Liver (tissue), 8 donors: ENCODE measurements at regions not wholly inside any gene's neighbourhood (a gene's known extent, or its start where the extent isn't known, plus 50 kb on each side); places are given as distances from the start of the nearest gene placed in this dataset.

Experiments used
- DNase-seq: peaks from one replicate; pipeline ENCODE4 v3.0.0-alpha.2; 2017; ENCODE audit warnings: low spot score
- H3K27ac ChIP-seq, 2 donors: one replicate each; pipeline ENCODE4 v1.7.0; 2013; ENCODE audit warnings: inconsistent platforms in 2 of 2, low read length in 2 of 2, control low read depth in 1 of 2, low read depth in 1 of 2, mild to moderate bottlenecking in 1 of 2
- H3K27me3 ChIP-seq, 4 donors: one replicate each; pipeline versions ENCODE4 v1.6.1 to v1.7.0; 2013; ENCODE audit warnings: low read length in 3 of 4, inconsistent platforms in 1 of 4, mild to moderate bottlenecking in 1 of 4, moderate library complexity in 1 of 4; ENCODE audit not compliant: control insufficient read depth in 4 of 4, insufficient read depth in 4 of 4
- H3K36me3 ChIP-seq, 4 donors: one replicate each; pipeline versions ENCODE4 v1.6.1 to v1.7.0; 2013; ENCODE audit warnings: low read length in 3 of 4, mild to moderate bottlenecking in 3 of 4, low read depth in 1 of 4, moderate library complexity in 1 of 4; ENCODE audit not compliant: control insufficient read depth in 4 of 4, insufficient read depth in 3 of 4
- H3K4me1 ChIP-seq, 4 donors: one replicate each; pipeline versions ENCODE4 v1.6.1 to v1.7.0; 2013; ENCODE audit warnings: low read length in 3 of 4, mild to moderate bottlenecking in 3 of 4, moderate library complexity in 1 of 4; ENCODE audit not compliant: control insufficient read depth in 4 of 4, insufficient read depth in 4 of 4
- H3K4me3 ChIP-seq, 3 donors: one replicate each; pipeline versions ENCODE4 v1.6.1 to v1.7.0; 2013; ENCODE audit warnings: low read length in 3 of 3, control low read depth in 1 of 3, low read depth in 1 of 3, mild to moderate bottlenecking in 1 of 3
- H3K9ac ChIP-seq, 2 donors: one replicate each; pipeline ENCODE4 v1.7.0; 2013; ENCODE audit warnings: low read length in 2 of 2, mild to moderate bottlenecking in 2 of 2, moderate library complexity in 2 of 2, control low read depth in 1 of 2, low read depth in 1 of 2
- H3K9me3 ChIP-seq, 4 donors: one replicate each; pipeline versions ENCODE4 v1.6.1 to v1.7.0; 2013; ENCODE audit warnings: low read length in 3 of 4; ENCODE audit not compliant: control insufficient read depth in 4 of 4
- ATF3 ChIP-seq: IDR thresholded peaks from 2 replicates; pipeline ENCODE4 v1.6.1; 2016; ENCODE audit warnings: antibody characterized with exemption
- CTCF ChIP-seq: fragments of 150-350 bp; IDR thresholded peaks from 2 replicates; pipeline ENCODE4 v1.5.1; 2017; ENCODE audit warnings: improper control_type of control experiment, low read depth, low read length; ENCODE audit not compliant: missing input control
- EGR1 ChIP-seq, 2 donors: IDR thresholded peaks; 2 replicates each; pipeline ENCODE4 v1.6.1; 2016 to 2018; ENCODE audit warnings: antibody characterized with exemption in 2 of 2, low read depth in 2 of 2
- FOXA1 ChIP-seq: IDR thresholded peaks from 2 replicates; pipeline ENCODE4 v1.6.1; 2016; ENCODE audit warnings: antibody characterized with exemption
- FOXA2 ChIP-seq: IDR thresholded peaks from 2 replicates; pipeline ENCODE4 v1.6.1; 2016; ENCODE audit warnings: antibody characterized with exemption
- GABPA ChIP-seq, 2 donors: IDR thresholded peaks in 1 of 2; conservative IDR thresholded peaks in 1 of 2; 2 replicates each; pipeline ENCODE4 v1.6.1; 2016; ENCODE audit warnings: antibody characterized with exemption in 2 of 2, mild to moderate bottlenecking in 1 of 2, moderate library complexity in 1 of 2
- HNF4A ChIP-seq, 2 donors: conservative IDR thresholded peaks; 2 replicates each; pipeline ENCODE4 v1.6.1; 2016; ENCODE audit warnings: antibody characterized with exemption in 2 of 2, mild to moderate bottlenecking in 2 of 2
- HNF4G ChIP-seq: IDR thresholded peaks from 2 replicates; pipeline ENCODE4 v1.6.1; 2016; ENCODE audit warnings: antibody characterized with exemption
- JUND ChIP-seq, 2 donors: IDR thresholded peaks; 2 replicates each; pipeline ENCODE4 v1.6.1; 2016; ENCODE audit warnings: antibody characterized with exemption in 2 of 2
- MAX ChIP-seq: IDR thresholded peaks from 2 replicates; pipeline ENCODE4 v1.6.1; 2016; ENCODE audit warnings: antibody characterized with exemption
- NR2F2 ChIP-seq: IDR thresholded peaks from 2 replicates; pipeline ENCODE4 v1.6.1; 2016; ENCODE audit warnings: antibody characterized with exemption
- RAD21 ChIP-seq, 2 donors: IDR thresholded peaks; 2 replicates each; pipeline ENCODE4 v1.6.1; 2016; ENCODE audit warnings: antibody characterized with exemption in 2 of 2, mild to moderate bottlenecking in 2 of 2
- REST ChIP-seq: IDR thresholded peaks from 2 replicates; pipeline ENCODE4 v1.6.1; 2016; ENCODE audit warnings: antibody characterized with exemption, mild to moderate bottlenecking
- RXRA ChIP-seq, 2 donors: IDR thresholded peaks; 2 replicates each; pipeline ENCODE4 v1.6.1; 2017 to 2018; ENCODE audit warnings: antibody characterized with exemption in 2 of 2, mild to moderate bottlenecking in 1 of 2
- SP1 ChIP-seq: IDR thresholded peaks from 2 replicates; pipeline ENCODE4 v1.6.1; 2018; ENCODE audit warnings: antibody characterized with exemption, mild to moderate bottlenecking
- TAF1 ChIP-seq: conservative IDR thresholded peaks from 2 replicates; pipeline ENCODE4 v1.6.1; 2016; ENCODE audit warnings: antibody characterized with exemption, mild to moderate bottlenecking
- YY1 ChIP-seq: IDR thresholded peaks from 2 replicates; pipeline ENCODE4 v1.6.1; 2016; ENCODE audit warnings: antibody characterized with exemption, mild to moderate bottlenecking
- ZBTB33 ChIP-seq: IDR thresholded peaks from 2 replicates; pipeline ENCODE4 v1.6.1; 2016; ENCODE audit warnings: antibody characterized with exemption
- WGBS: extraction: QIAGEN DNeasy Blood & Tissue Kit; methylation state at CpG from one replicate; pipeline ENCODE4 v1.1.7; 2013; 5-methylcytosine and 5-hydroxymethylcytosine counted together
- donor health status: healthy.
- donor health status: healthy.
- donor health status: healthy.
- donor health status: healthy.
- donor health status: healthy.

- no peaks in the 10 kb centered on the region for H3K9me3 ChIP-seq
- no peak overlapping the region for H3K4me3 ChIP-seq
- 67% methylated on average over 4 of the region's 4 CpGs for WGBS
- H3K9ac ChIP-seq: no peak overlapping the region
- no peaks in the 10 kb centered on the region for H3K36me3 ChIP-seq
- peaks cover 0 to 3% (median 0%) of the 10 kb centered on the region in 4 donors for H3K27me3 ChIP-seq
- DNase-seq: no peak
- TF ChIP-seq SP1: no peak
- TF ChIP-seq FOXA2: no peak
- TF ChIP-seq YY1: no peak
- no peak for TF ChIP-seq GABPA (IDR thresholded peaks at IDR 0.05 in 1 of 2, conservative IDR thresholded peaks at IDR 0.05 in 1 of 2)
- TF ChIP-seq ATF3: no peak
- H3K27ac ChIP-seq: no peak overlapping the region
- no peaks in the 10 kb centered on the region for H3K4me1 ChIP-seq
Measured at GRCh38 chr11:127445476-127445875, 444.9 kb upstream of the KIRREL3 start.

- peaks cover 0 to 3% (median 0%) of the 10 kb centered on the region in 4 donors for H3K27me3 ChIP-seq
- H3K27ac ChIP-seq: no peak overlapping the region
- no peaks in the 10 kb centered on the region for H3K4me1 ChIP-seq
- H3K4me3 ChIP-seq: no peak overlapping the region
- no peak for TF ChIP-seq GABPA (IDR thresholded peaks at IDR 0.05 in 1 of 2, conservative IDR thresholded peaks at IDR 0.05 in 1 of 2)
- TF ChIP-seq MAX: no peak
- no peak for TF ChIP-seq YY1
- no peak for TF ChIP-seq HNF4A (conservative IDR thresholded peaks at IDR 0.05)
- TF ChIP-seq SP1: no peak
- no peak for TF ChIP-seq FOXA2
- TF ChIP-seq RXRA (IDR thresholded peaks at IDR 0.05): no peak
- TF ChIP-seq RAD21 (IDR thresholded peaks at IDR 0.05): no peak
- TF ChIP-seq NR2F2: no peak
- no peak for TF ChIP-seq REST
- no peak for TF ChIP-seq ZBTB33
- TF ChIP-seq CTCF: no peak
- no peak for TF ChIP-seq JUND (IDR thresholded peaks at IDR 0.05)
- no peak for TF ChIP-seq HNF4G
- TF ChIP-seq TAF1: no peak
- no peak for TF ChIP-seq FOXA1
- TF ChIP-seq EGR1 (IDR thresholded peaks at IDR 0.05; ENCODE audit: low read depth in 2 of 2): no peak
- TF ChIP-seq ATF3: no peak
- no peaks in the 10 kb centered on the region for H3K9me3 ChIP-seq
- DNase-seq: no peak
- no peaks in the 10 kb centered on the region for H3K36me3 ChIP-seq
- WGBS: 66% methylated on average over 2 of the region's 2 CpGs
- H3K9ac ChIP-seq: no peak overlapping the region
Measured at GRCh38 chr11:127443297-127443696, 442.7 kb upstream of the KIRREL3 start.
